Caco-2 (cell line): ENCODE measurements at regions not wholly inside any gene's neighbourhood (a gene's known extent, or its start where the extent isn't known, plus 50 kb on each side); places are given as distances from the start of the nearest gene placed in this dataset.

Experiments
- BruUV-seq: library from RNA; stranded (reverse); fragments of 400-500 nt; replicated peaks from 2 replicates; lab custom pipeline; 2021; lab: Mats Ljungman, UMichigan
- CTCF ChIA-PET: fragments of 300-600 bp; sonication (Branson Sonifier 250); formaldehyde crosslinking; loops from one replicate; lab custom pipeline; 2022; ENCODE audit warnings: antibody characterized with exemption; lab: Charles Lee
- POLR2A ChIA-PET: fragments of 300-600 bp; sonication (Branson Sonifier 250); formaldehyde crosslinking; loops from one replicate; lab custom pipeline; 2022; ENCODE audit warnings: antibody characterized with exemption; lab: Charles Lee
- DNase-seq, 2 experiments: peaks; one replicate each; pipeline versions ENCODE4 v3.0.0 to v3.0.0-alpha.2; 2020 to 2022
- H3K27me3 ChIP-seq: replicated peaks from 2 replicates; pipeline ENCODE4 v1.6.0; 2011; ENCODE audit warnings: low read length; ENCODE audit not compliant: control insufficient read depth, insufficient read depth
- H3K36me3 ChIP-seq: 2 replicates; pipeline ENCODE4 v1.5.1; 2011; ENCODE audit warnings: low read length; ENCODE audit not compliant: control insufficient read depth, insufficient read depth
- H3K4me1 ChIP-seq: fragments of 250-450 bp; sonication (Bioruptor Pico); 2 replicates; pipeline ENCODE4 v1.5.1; 2020; ENCODE audit warnings: mild to moderate bottlenecking
- H3K4me3 ChIP-seq: 2 replicates; pipeline ENCODE4 v1.5.1; 2011; ENCODE audit warnings: low read depth, mild to moderate bottlenecking, control low read depth, low read length
- H3K9me3 ChIP-seq: fragments of 250-450 bp; sonication (Bioruptor Pico); 2 replicates; pipeline ENCODE4 v1.5.1; 2020; ENCODE audit warnings: mild to moderate bottlenecking, moderate library complexity
- H3K27ac Mint-ChIP-seq: one replicate; pipeline ENCODE4 v1.8.0; 2022; ENCODE audit warnings: mixed read lengths; ENCODE audit not compliant: unreplicated experiment
- H3K27me3 Mint-ChIP-seq: one replicate; pipeline ENCODE4 v1.8.0; 2022; ENCODE audit warnings: mixed read lengths; ENCODE audit not compliant: insufficient read depth, unreplicated experiment
- H3K36me3 Mint-ChIP-seq: one replicate; pipeline ENCODE4 v1.8.0; 2022; ENCODE audit warnings: mild to moderate bottlenecking, mixed read lengths; ENCODE audit not compliant: insufficient read depth, unreplicated experiment
- H3K4me1 Mint-ChIP-seq: one replicate; pipeline ENCODE4 v1.8.0; 2022; ENCODE audit warnings: low read depth, mixed read lengths; ENCODE audit not compliant: unreplicated experiment
- H3K4me3 Mint-ChIP-seq: one replicate; pipeline ENCODE4 v1.8.0; 2022; ENCODE audit warnings: mild to moderate bottlenecking, moderate library complexity, mixed read lengths; ENCODE audit not compliant: unreplicated experiment
- H3K9me3 Mint-ChIP-seq: one replicate; pipeline ENCODE4 v1.8.0; 2022; ENCODE audit warnings: mixed read lengths; ENCODE audit not compliant: unreplicated experiment
- CTCF ChIP-seq, 2 experiments: fragments of 200-600 bp in 1 of 2; IDR thresholded peaks; 1 replicate in 1 of 2; 2 replicates in 1 of 2; pipeline versions ENCODE4 v1.5.1 to v1.8.0; 2011 to 2022; ENCODE audit warnings: antibody characterized with exemption in 1 of 2, control low read depth in 1 of 2, inconsistent platforms in 1 of 2, low read depth in 1 of 2, low read length in 1 of 2, mild to moderate bottlenecking in 1 of 2, moderate library complexity in 1 of 2; ENCODE audit not compliant: insufficient read depth in 1 of 2, severe bottlenecking in 1 of 2, unreplicated experiment in 1 of 2
- intact Hi-C: fragments of 100-400 bp; cut with micrococcal nuclease; formaldehyde crosslinking; loops from one replicate; pipeline ENCODE4 v1.10.0; 2022; ENCODE audit not compliant: unreplicated experiment

- no peak overlapping the region for H3K27ac Mint-ChIP-seq
Observed at GRCh38 chr2:181821049-181821448, 70.5 kb upstream of the ITPRID2 start.

GRCh38 chr2:181822097-181822496 lies 69.4 kb upstream of the ITPRID2 start:
- DNase-seq: no peak
- Mint-ChIP-seq H3K36me3 (no peaks in the 10 kb centered on the region), H3K4me1 (no peaks in the 10 kb centered on the region), H3K4me3 (no peak overlapping the region), H3K27me3 (peaks cover 2% of the 10 kb centered on the region), H3K9me3 (no peaks in the 10 kb centered on the region), H3K27ac (no peak overlapping the region)
- Histone ChIP-seq H3K4me1 (no peaks in the 10 kb centered on the region), H3K36me3 (no peaks in the 10 kb centered on the region), H3K9me3 (no peaks in the 10 kb centered on the region), H3K4me3 (no peak overlapping the region), H3K27me3 (no peaks in the 10 kb centered on the region)
- ChIA-PET POLR2A (no interaction called here), CTCF (no interaction called here)
- no peak for TF ChIP-seq CTCF (IDR thresholded peaks at IDR 0.05; ENCODE audit: insufficient read depth in 1 of 2, low read depth in 1 of 2, low read length in 1 of 2, severe bottlenecking in 1 of 2, unreplicated experiment in 1 of 2)
- intact Hi-C loops: no loop called here
- BruUV-seq: no TSS peak

More at GRCh38 chr2:181821049-181821448, 70.5 kb upstream of the ITPRID2 start:
- no peak for DNase-seq
- intact Hi-C loops: no loop called here
- no peaks in the 10 kb centered on the region for H3K36me3 ChIP-seq
- H3K9me3 Mint-ChIP-seq: no peaks in the 10 kb centered on the region
- no TSS peak for BruUV-seq
- CTCF ChIA-PET: interaction anchor here (0.9 kb wide), 1 partner anchor 56 kb away, joined by 3 read pairs; no protein-coding TSS in a partner anchor
- no peak for TF ChIP-seq CTCF (IDR thresholded peaks at IDR 0.05; ENCODE audit: insufficient read depth in 1 of 2, low read depth in 1 of 2, low read length in 1 of 2, severe bottlenecking in 1 of 2, unreplicated experiment in 1 of 2)
- H3K27me3 ChIP-seq: no peaks in the 10 kb centered on the region
- H3K4me3 ChIP-seq: no peak overlapping the region
- no peaks in the 10 kb centered on the region for H3K4me1 ChIP-seq
- H3K36me3 Mint-ChIP-seq: no peaks in the 10 kb centered on the region
- H3K9me3 ChIP-seq: no peaks in the 10 kb centered on the region
- H3K27me3 Mint-ChIP-seq: peaks cover 2% of the 10 kb centered on the region
- POLR2A ChIA-PET: no interaction called here
- H3K4me3 Mint-ChIP-seq: no peak overlapping the region
- H3K4me1 Mint-ChIP-seq: no peaks in the 10 kb centered on the region

GRCh38 chr2:181823405-181823804 lies 68.1 kb upstream of the ITPRID2 start:
- Mint-ChIP-seq H3K27ac (no peak overlapping the region), H3K4me1 (no peaks in the 10 kb centered on the region), H3K27me3 (peaks cover 2% of the 10 kb centered on the region), H3K36me3 (no peaks in the 10 kb centered on the region), H3K4me3 (no peak overlapping the region), H3K9me3 (no peaks in the 10 kb centered on the region)
- no peaks in the 10 kb centered on the region for H3K4me1 ChIP-seq
- ChIA-PET CTCF (no interaction called here), POLR2A (no interaction called here)
- no peak for DNase-seq
- no peak for TF ChIP-seq CTCF (IDR thresholded peaks at IDR 0.05; ENCODE audit: insufficient read depth in 1 of 2, low read depth in 1 of 2, low read length in 1 of 2, severe bottlenecking in 1 of 2, unreplicated experiment in 1 of 2)
- H3K27me3 ChIP-seq: no peaks in the 10 kb centered on the region
- no TSS peak for BruUV-seq
- no peaks in the 10 kb centered on the region for H3K36me3 ChIP-seq
- H3K4me3 ChIP-seq: no peak overlapping the region
- no peaks in the 10 kb centered on the region for H3K9me3 ChIP-seq
- intact Hi-C loops: no loop called here
